HepG2 (cell line): ENCODE measurements at regions not wholly inside any gene's neighbourhood (a gene's known extent, or its start where the extent isn't known, plus 50 kb on each side); places are given as distances from the start of the nearest gene placed in this dataset.

Experiments used
- ATAC-seq: fragments of 200-7000 bp; cut with Tn5 transposase; 3 replicates; pipeline ENCODE4 v1.9.1; 2020; ENCODE audit warnings: mild to moderate bottlenecking, moderate library complexity
- BruUV-seq: library from RNA; stranded (reverse); fragments of 400-500 nt; replicated peaks from 2 replicates; lab custom pipeline; 2021; lab: Mats Ljungman, UMichigan
- CTCF ChIA-PET: fragments of 300-600 bp; formaldehyde crosslinking; extraction: SDS; loops from one replicate; lab custom pipeline; 2021; ENCODE audit warnings: low total read pairs, inconsistent platforms, low intra/inter-chr PET ratio; lab: Yijun Ruan, JAX
- POLR2A ChIA-PET: fragments of 350-600 bp; sonication (Branson Sonifier 250); formaldehyde crosslinking; loops from one replicate; lab custom pipeline; 2020; ENCODE audit warnings: antibody characterized with exemption, inconsistent platforms; lab: Yijun Ruan, JAX
- DNase-seq: peaks from one replicate; pipeline ENCODE4 v3.0.0-alpha.2; 2015; ENCODE audit warnings: low spot score
- FAIRE-seq: peaks from 3 replicates; lab custom pipeline; 2011; peaks lifted over from hg19 to GRCh38; lab: Jason Lieb, UNC
- H2AFZ ChIP-seq: one replicate; pipeline ENCODE4 v1.6.1; 2011; ENCODE audit warnings: low read length, inconsistent platforms
- H3K27ac ChIP-seq: fragments of 300-600 bp; 3 replicates; pipeline ENCODE4 v1.8.0; 2011; ENCODE audit warnings: mixed run types, mild to moderate bottlenecking, mixed read lengths, low read length, inconsistent platforms; ENCODE audit not compliant: insufficient read depth; ENCODE audit errors: extremely low read length
- H3K27me3 ChIP-seq, 2 experiments: fragments of 200-600 bp in 1 of 2; 2 replicates in 1 of 2; 3 replicates in 1 of 2; pipeline versions ENCODE4 v1.6.0 to v1.8.0; 2011; ENCODE audit warnings: low read length in 2 of 2, mild to moderate bottlenecking in 2 of 2, moderate library complexity in 2 of 2, inconsistent platforms in 1 of 2; ENCODE audit not compliant: insufficient read depth in 2 of 2, control insufficient read depth in 1 of 2
- H3K36me3 ChIP-seq, 2 experiments: fragments of 200-600 bp in 1 of 2; replicated peaks in 1 of 2; 2 replicates in 1 of 2; 3 replicates in 1 of 2; pipeline versions ENCODE4 v1.5.1 to v1.8.0; 2011; ENCODE audit warnings: low read length in 2 of 2, inconsistent platforms in 1 of 2; ENCODE audit not compliant: insufficient read depth in 2 of 2, control insufficient read depth in 1 of 2
- H3K4me1 ChIP-seq: 2 replicates; pipeline ENCODE4 v1.5.1; 2012; ENCODE audit warnings: low read length, inconsistent platforms; ENCODE audit not compliant: insufficient read depth
- H3K4me2 ChIP-seq: 2 replicates; pipeline ENCODE4 v1.6.0; 2011; ENCODE audit warnings: low read depth, low read length, inconsistent platforms
- H3K4me3 ChIP-seq, 3 experiments: fragments of 200-600 bp in 1 of 3; sonication (generic), shearing (Covaris generic) in 1 of 3; replicated peaks in 1 of 3; 2 replicates each; pipeline ENCODE4 v1.5.1; 2011 to 2016; ENCODE audit warnings: low read length in 3 of 3, inconsistent platforms in 2 of 3, low read depth in 2 of 3, mild to moderate bottlenecking in 2 of 3, control low read depth in 1 of 3, mixed read lengths in 1 of 3; ENCODE audit not compliant: insufficient read depth in 1 of 3
- H3K79me2 ChIP-seq: one replicate; pipeline ENCODE4 v1.6.1; 2011; ENCODE audit warnings: low read length, inconsistent platforms; ENCODE audit not compliant: insufficient read depth
- H3K9ac ChIP-seq: 2 replicates; pipeline ENCODE4 v1.6.0; 2011; ENCODE audit warnings: mild to moderate bottlenecking, low read depth, low read length, inconsistent platforms; ENCODE audit not compliant: insufficient read depth
- H3K9me3 ChIP-seq: 2 replicates; pipeline ENCODE4 v1.5.1; 2012; ENCODE audit warnings: mild to moderate bottlenecking, low read length
- H4K20me1 ChIP-seq: 2 replicates; pipeline ENCODE4 v1.6.0; 2011; ENCODE audit warnings: inconsistent platforms, mild to moderate bottlenecking, low read length, moderate library complexity; ENCODE audit not compliant: insufficient read depth
- ARNT2 ChIP-seq: sonication (generic); formaldehyde crosslinking; IDR thresholded peaks from 2 replicates; pipeline ENCODE4 v1.8.0; 2022; ENCODE audit warnings: mild to moderate bottlenecking, low read depth, missing genetic modification reagents, moderate library complexity
- FOXJ3 ChIP-seq: sonication (generic); formaldehyde crosslinking; IDR thresholded peaks from 2 replicates; pipeline ENCODE4 v1.4.0; 2020; ENCODE audit warnings: missing genetic modification reagents, mild to moderate bottlenecking, borderline replicate concordance
- GLI4 ChIP-seq: sonication (generic); formaldehyde crosslinking; IDR thresholded peaks from 2 replicates; pipeline ENCODE4 v1.5.1; 2020; ENCODE audit warnings: missing genetic modification reagents, mild to moderate bottlenecking, moderate library complexity, borderline replicate concordance
- IRX3 ChIP-seq: sonication (generic); formaldehyde crosslinking; IDR thresholded peaks from 2 replicates; pipeline ENCODE4 v1.8.1; 2023; ENCODE audit warnings: mild to moderate bottlenecking, low read depth, missing genetic modification reagents, borderline replicate concordance
- LCORL ChIP-seq, 2 experiments: fragments of 450-650 bp in 1 of 2; sonication (generic) in 1 of 2; formaldehyde crosslinking in 1 of 2; IDR thresholded peaks; 2 replicates each; pipeline versions ENCODE4 v1.5.0 to v1.6.1; 2017 to 2020; ENCODE audit warnings: antibody characterized with exemption in 1 of 2, missing genetic modification reagents in 1 of 2
- NPAS2 ChIP-seq: sonication (generic); formaldehyde crosslinking; IDR thresholded peaks from 2 replicates; pipeline ENCODE4 v1.8.0; 2022; ENCODE audit warnings: mild to moderate bottlenecking, missing genetic modification reagents, borderline replicate concordance
- ZBTB21 ChIP-seq: sonication (generic); formaldehyde crosslinking; IDR thresholded peaks from 2 replicates; pipeline ENCODE4 v1.4.0; 2020; ENCODE audit warnings: missing genetic modification reagents
- ZFYVE20 ChIP-seq: sonication (generic); formaldehyde crosslinking; IDR thresholded peaks from 2 replicates; pipeline ENCODE4 v1.8.0; 2023; ENCODE audit warnings: low read depth, mild to moderate bottlenecking, moderate library complexity, missing genetic modification reagents, borderline replicate concordance
- ZNF12 ChIP-seq: sonication (generic); formaldehyde crosslinking; IDR thresholded peaks from 2 replicates; pipeline ENCODE4 v1.5.0; 2020; ENCODE audit warnings: missing genetic modification reagents
- ZNF431 ChIP-seq: sonication (generic); formaldehyde crosslinking; IDR thresholded peaks from 2 replicates; pipeline ENCODE4 v1.9.0; 2022; ENCODE audit warnings: missing genetic modification reagents, low read depth, mild to moderate bottlenecking, borderline replicate concordance
- ZNF451 ChIP-seq: sonication (generic); formaldehyde crosslinking; IDR thresholded peaks from 2 replicates; pipeline ENCODE4 v1.5.0; 2020; ENCODE audit warnings: mild to moderate bottlenecking, missing genetic modification reagents
- ZNF572 ChIP-seq: sonication (generic); formaldehyde crosslinking; IDR thresholded peaks from 2 replicates; pipeline ENCODE4 v1.5.1; 2020; ENCODE audit warnings: mild to moderate bottlenecking, missing genetic modification reagents
- ZNF75D ChIP-seq: sonication (generic); formaldehyde crosslinking; IDR thresholded peaks from 2 replicates; pipeline ENCODE4 v1.8.1; 2023; ENCODE audit warnings: missing genetic modification reagents, mild to moderate bottlenecking, borderline replicate concordance
- ZNF883 ChIP-seq: sonication (generic); formaldehyde crosslinking; IDR thresholded peaks from 2 replicates; pipeline ENCODE4 v1.5.1; 2020; ENCODE audit warnings: mild to moderate bottlenecking, missing genetic modification reagents; ENCODE audit errors: not compliant biosample characterization
- WGBS: methylation state at CpG from one replicate; pipeline ENCODE4 v1.1.6; 2017; ENCODE audit warnings: low lambda C conversion rate; 5-methylcytosine and 5-hydroxymethylcytosine counted together
- in situ Hi-C: cut with HindIII; loops from 2 replicates; pipeline ENCODE4 v1.10.0; 2017; ENCODE audit warnings: low pct_unique_long_range_greater_than_20kb; ENCODE audit not compliant: extremely low pct_ligation_motif_present
- intact Hi-C: fragments of 100-400 bp; cut with micrococcal nuclease; formaldehyde crosslinking; loops from one replicate; pipeline ENCODE4 v1.10.0; 2022; ENCODE audit not compliant: unreplicated experiment
- TF ChIP-seq, protein P1 (sequence below): sonication (generic); formaldehyde crosslinking; IDR thresholded peaks from 2 replicates; pipeline ENCODE4 v1.9.0; 2021; ENCODE audit warnings: missing genetic modification reagents, mild to moderate bottlenecking, borderline replicate concordance
- TF ChIP-seq, protein P2 (sequence below): sonication (generic); formaldehyde crosslinking; IDR thresholded peaks from 2 replicates; pipeline ENCODE4 v1.5.0; 2020; ENCODE audit warnings: missing genetic modification reagents
- TF ChIP-seq, protein P3 (sequence below): IDR thresholded peaks from 2 replicates; pipeline ENCODE4 v1.6.1; 2012; ENCODE audit warnings: low read depth, low read length, improper control_type of control experiment
- TF ChIP-seq, protein P4 (sequence below): sonication (generic); formaldehyde crosslinking; IDR thresholded peaks from 2 replicates; pipeline ENCODE4 v1.4.0; 2020; ENCODE audit warnings: mild to moderate bottlenecking, missing genetic modification reagents

DNA sequence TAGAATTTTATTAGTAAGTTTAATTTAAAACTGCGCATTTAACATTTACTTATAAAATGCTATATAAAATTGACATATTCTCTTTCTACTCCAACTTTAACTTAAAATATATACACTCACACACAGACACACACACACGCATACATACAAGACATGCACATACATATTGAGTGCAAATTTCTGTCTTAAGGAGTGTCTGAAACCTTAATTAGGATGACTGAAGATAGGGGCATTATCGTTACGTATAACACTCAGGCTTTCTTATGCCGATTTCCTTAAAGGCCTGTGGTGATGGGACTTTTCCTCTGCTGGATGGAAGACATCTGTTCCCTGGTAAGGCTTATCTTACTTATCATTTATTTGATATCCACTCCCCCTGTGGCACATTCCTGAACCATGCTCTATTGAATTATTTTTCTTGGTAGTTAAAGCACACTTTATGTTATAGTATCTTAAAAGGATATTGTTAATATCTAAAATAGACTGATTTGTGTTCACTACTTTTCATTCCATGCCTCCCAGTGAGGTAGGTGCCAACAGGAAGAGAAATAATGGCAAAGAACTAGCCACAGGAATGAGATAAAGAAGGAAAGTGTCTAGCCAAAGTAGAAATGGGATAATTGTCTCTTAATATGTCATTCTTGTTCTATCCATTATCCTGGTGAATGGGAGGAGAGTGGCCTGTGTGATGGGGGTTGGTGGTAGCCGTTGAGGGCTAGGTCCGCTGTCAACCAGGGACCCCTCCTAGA lies 92.9 kb upstream of the GPRIN3 start:
- H4K20me1 ChIP-seq: no peaks in the 10 kb centered on the region

More for the DNA sequence above, 92.9 kb upstream of the GPRIN3 start:
- intact Hi-C loops: no loop called here
- ATAC-seq (no peak), FAIRE-seq (no peak), DNase-seq (no peak)
- Histone ChIP-seq H3K4me3 (no peak overlapping the region), H3K9me3 (no peaks in the 10 kb centered on the region), H3K79me2 (no peaks in the 10 kb centered on the region), H3K4me1 (no peaks in the 10 kb centered on the region), H3K4me2 (no peak overlapping the region), H3K27me3 (no peaks in the 10 kb centered on the region), H3K36me3 (no peaks in the 10 kb centered on the region), H3K9ac (no peak overlapping the region), H3K27ac (no peak overlapping the region), H2AFZ (no peak overlapping the region)
- TF ChIP-seq, protein P1, sequence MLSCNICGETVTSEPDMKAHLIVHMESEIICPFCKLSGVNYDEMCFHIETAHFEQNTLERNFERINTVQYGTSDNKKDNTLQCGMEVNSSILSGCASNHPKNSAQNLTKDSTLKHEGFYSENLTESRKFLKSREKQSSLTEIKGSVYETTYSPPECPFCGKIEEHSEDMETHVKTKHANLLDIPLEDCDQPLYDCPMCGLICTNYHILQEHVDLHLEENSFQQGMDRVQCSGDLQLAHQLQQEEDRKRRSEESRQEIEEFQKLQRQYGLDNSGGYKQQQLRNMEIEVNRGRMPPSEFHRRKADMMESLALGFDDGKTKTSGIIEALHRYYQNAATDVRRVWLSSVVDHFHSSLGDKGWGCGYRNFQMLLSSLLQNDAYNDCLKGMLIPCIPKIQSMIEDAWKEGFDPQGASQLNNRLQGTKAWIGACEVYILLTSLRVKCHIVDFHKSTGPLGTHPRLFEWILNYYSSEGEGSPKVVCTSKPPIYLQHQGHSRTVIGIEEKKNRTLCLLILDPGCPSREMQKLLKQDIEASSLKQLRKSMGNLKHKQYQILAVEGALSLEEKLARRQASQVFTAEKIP (CRISPR knock-in tag): no peak
- TF ChIP-seq FOXJ3 (CRISPR knock-in tag) (no peak), ZBTB21 (no peak), ARNT2 (CRISPR knock-in tag) (no peak), ZNF75D (CRISPR knock-in tag) (no peak), ZNF451 (CRISPR knock-in tag) (no peak), GLI4 (no peak), ZNF431 (CRISPR knock-in tag) (no peak), IRX3 (CRISPR knock-in tag) (no peak), ZNF12 (CRISPR knock-in tag) (no peak), ZNF883 (CRISPR knock-in tag) (no peak), ZFYVE20 (no peak), NPAS2 (CRISPR knock-in tag) (no peak), LCORL (IDR thresholded peaks at IDR 0.05) (no peak), LCORL (CRISPR knock-in tag; IDR thresholded peaks at IDR 0.05) (no peak), ZNF572 (no peak)
- TF ChIP-seq, protein P2, sequence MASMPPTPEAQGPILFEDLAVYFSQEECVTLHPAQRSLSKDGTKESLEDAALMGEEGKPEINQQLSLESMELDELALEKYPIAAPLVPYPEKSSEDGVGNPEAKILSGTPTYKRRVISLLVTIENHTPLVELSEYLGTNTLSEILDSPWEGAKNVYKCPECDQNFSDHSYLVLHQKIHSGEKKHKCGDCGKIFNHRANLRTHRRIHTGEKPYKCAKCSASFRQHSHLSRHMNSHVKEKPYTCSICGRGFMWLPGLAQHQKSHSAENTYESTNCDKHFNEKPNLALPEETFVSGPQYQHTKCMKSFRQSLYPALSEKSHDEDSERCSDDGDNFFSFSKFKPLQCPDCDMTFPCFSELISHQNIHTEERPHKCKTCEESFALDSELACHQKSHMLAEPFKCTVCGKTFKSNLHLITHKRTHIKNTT (CRISPR knock-in tag): no peak
- TF ChIP-seq, protein P3, sequence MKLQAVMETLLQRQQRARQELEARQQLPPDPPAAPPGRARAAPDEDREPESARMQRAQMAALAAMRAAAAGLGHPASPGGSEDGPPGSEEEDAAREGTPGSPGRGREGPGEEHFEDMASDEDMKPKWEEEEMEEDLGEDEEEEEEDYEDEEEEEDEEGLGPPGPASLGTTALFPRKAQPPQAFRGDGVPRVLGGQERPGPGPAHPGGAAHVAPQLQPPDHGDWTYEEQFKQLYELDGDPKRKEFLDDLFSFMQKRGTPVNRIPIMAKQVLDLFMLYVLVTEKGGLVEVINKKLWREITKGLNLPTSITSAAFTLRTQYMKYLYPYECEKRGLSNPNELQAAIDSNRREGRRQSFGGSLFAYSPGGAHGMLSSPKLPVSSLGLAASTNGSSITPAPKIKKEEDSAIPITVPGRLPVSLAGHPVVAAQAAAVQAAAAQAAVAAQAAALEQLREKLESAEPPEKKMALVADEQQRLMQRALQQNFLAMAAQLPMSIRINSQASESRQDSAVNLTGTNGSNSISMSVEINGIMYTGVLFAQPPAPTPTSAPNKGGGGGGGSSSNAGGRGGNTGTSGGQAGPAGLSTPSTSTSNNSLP: no peak
- TF ChIP-seq, protein P4, sequence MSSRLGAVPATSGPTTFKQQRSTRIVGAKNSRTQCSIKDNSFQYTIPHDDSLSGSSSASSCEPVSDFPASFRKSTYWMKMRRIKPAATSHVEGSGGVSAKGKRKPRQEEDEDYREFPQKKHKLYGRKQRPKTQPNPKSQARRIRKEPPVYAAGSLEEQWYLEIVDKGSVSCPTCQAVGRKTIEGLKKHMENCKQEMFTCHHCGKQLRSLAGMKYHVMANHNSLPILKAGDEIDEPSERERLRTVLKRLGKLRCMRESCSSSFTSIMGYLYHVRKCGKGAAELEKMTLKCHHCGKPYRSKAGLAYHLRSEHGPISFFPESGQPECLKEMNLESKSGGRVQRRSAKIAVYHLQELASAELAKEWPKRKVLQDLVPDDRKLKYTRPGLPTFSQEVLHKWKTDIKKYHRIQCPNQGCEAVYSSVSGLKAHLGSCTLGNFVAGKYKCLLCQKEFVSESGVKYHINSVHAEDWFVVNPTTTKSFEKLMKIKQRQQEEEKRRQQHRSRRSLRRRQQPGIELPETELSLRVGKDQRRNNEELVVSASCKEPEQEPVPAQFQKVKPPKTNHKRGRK: no peak
- in situ Hi-C loops: no loop called here
- BruUV-seq: no TSS peak
- CTCF ChIA-PET: no interaction called here
- POLR2A ChIA-PET: no interaction called here
- WGBS: 34% methylated on average over 7 of the region's 7 CpGs
